GM19351 (cell line): ENCODE measurements at regions not wholly inside any gene's neighbourhood (a gene's known extent, or its start where the extent isn't known, plus 50 kb on each side); places are given as distances from the start of the nearest gene placed in this dataset.

ENCODE experiments used
- ATAC-seq: cut with Tn5 transposase; IDR thresholded peaks from one replicate; pipeline ENCODE4 v1.9.1; 2021; ENCODE audit warnings: mild to moderate bottlenecking, moderate library complexity; ENCODE audit not compliant: unreplicated experiment

GRCh38 chr12:132395192-132395907 lies 66.0 kb upstream of the GALNT9 start:
- ATAC-seq = no peak

GRCh38 chr12:132393991-132394949 lies 64.9 kb upstream of the GALNT9 start:
- ATAC-seq = no peak

- ATAC-seq = no peak
Measured at GRCh38 chr12:132393245-132393795, 63.9 kb upstream of the GALNT9 start.

- ATAC-seq = no peak
Measured at GRCh38 chr12:132392389-132393244, 63.2 kb upstream of the GALNT9 start.

GRCh38 chr12:132391326-132392041 lies 62.1 kb upstream of the GALNT9 start:
- ATAC-seq = no peak

GRCh38 chr12:132390287-132391076 lies 61.1 kb upstream of the GALNT9 start:
- ATAC-seq = no peak

- no peak for ATAC-seq
Measured at GRCh38 chr12:132389526-132390286, 60.3 kb upstream of the GALNT9 start.

- ATAC-seq = no peak
Measured at GRCh38 chr12:132389026-132389425, 59.6 kb upstream of the GALNT9 start.

GRCh38 chr12:132388379-132389015 lies 59.1 kb upstream of the GALNT9 start:
- no peak for ATAC-seq

GRCh38 chr12:132386926-132387497 lies 57.6 kb upstream of the GALNT9 start:
- no peak for ATAC-seq

- ATAC-seq = no peak
Measured at GRCh38 chr12:132385923-132386751, 56.7 kb upstream of the GALNT9 start.

- no peak for ATAC-seq
Measured at GRCh38 chr12:132384916-132385774, 55.8 kb upstream of the GALNT9 start.

GRCh38 chr12:132380641-132381040 lies 51.3 kb upstream of the GALNT9 start:
- ATAC-seq = no peak

GRCh38 chr12:132379996-132380395 lies 50.6 kb upstream of the GALNT9 start:
- no peak for ATAC-seq

- ATAC-seq = no peak
Measured at GRCh38 chr12:132379576-132379975, 50.2 kb upstream of the GALNT9 start.
